ENCODE measurements at regions not wholly inside any gene's neighbourhood (a gene's known extent, or its start where the extent isn't known, plus 50 kb on each side); places are given as distances from the start of the nearest gene placed in this dataset.

DNA sequence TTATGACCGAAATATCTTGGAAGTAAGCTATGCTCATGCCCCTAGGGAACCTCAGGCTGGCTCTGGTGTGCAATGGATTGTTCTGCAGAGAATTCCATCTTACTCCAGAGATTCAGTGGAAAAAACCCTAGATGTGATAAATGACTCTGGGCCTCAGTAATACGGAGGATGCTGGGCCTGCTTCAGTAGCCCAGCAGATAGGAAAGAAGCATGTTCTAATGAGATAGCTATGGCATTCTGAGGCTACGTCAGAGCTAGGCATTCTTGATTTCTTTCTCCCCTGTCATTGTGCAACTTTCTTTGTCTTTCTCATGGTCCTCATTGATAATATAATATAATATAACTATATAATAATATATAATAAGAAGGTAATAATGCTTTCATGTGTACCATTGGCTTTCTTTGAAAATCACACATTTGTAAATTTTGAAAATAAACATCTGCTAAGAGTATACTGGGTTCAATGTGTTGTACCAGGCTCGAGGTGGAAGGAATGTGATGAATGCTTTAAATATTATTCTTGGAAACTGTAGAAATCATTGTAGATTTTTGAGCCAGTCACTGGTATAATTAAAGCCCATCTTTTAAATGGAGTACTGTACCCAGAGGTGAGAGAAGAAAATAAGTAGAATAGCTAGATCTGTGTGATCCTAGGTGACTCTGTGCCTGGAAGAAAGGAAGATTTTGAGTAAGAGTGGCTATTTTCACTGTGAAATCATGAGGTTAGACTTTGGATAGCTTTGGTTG is 152.0 kb downstream of the IL15 start:
- TF ChIP-seq CTCF (IDR thresholded peaks at IDR 0.05; ENCODE audit: extremely low read depth in 1 of 2, insufficient read depth in 1 of 2, low read depth in 1 of 2, low read length in 2 of 2), result no peak
- no peak for TF ChIP-seq EZH2 (IDR thresholded peaks at IDR 0.05; ENCODE audit: borderline replicate concordance, low read depth, low read length, severe bottlenecking)
- TF ChIP-seq POLR2AphosphoS5 (IDR thresholded peaks at IDR 0.05; ENCODE audit: insufficient read depth, low read depth, low read length), result no peak
- TF ChIP-seq POLR2A (IDR thresholded peaks at IDR 0.05; ENCODE audit: low read depth, low read length), result no peak
- TF ChIP-seq, protein P1, sequence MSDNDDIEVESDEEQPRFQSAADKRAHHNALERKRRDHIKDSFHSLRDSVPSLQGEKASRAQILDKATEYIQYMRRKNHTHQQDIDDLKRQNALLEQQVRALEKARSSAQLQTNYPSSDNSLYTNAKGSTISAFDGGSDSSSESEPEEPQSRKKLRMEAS (IDR thresholded peaks at IDR 0.05; ENCODE audit: insufficient read depth, insufficient read length), result no peak
- TF ChIP-seq FOS (IDR thresholded peaks at IDR 0.05; ENCODE audit: borderline replicate concordance, insufficient read depth, low read length), result no peak
- TF ChIP-seq MYC (IDR thresholded peaks at IDR 0.05; ENCODE audit: low read depth, low read length), result no peak
